Stimulated activated CD4-positive, alpha-beta T cell treated with anti-CD3 and anti-CD28 coated beads, Interleukin-1b, Interleukin-23, amount 100 ng/mL, for 1 hour (primary cell): ENCODE measurements at regions not wholly inside any gene's neighbourhood (a gene's known extent, or its start where the extent isn't known, plus 50 kb on each side); places are given as distances from the start of the nearest gene placed in this dataset.
"Not testable (repeated sequence)": the region's sequence is repeated elsewhere in the genome, so short reads cannot be mapped to it uniquely, and the experiment has no call there.

Experiments
- DNase-seq, 2 donors: peaks; one replicate each; pipeline ENCODE4 v3.0.0-alpha.2; 2020; ENCODE audit warnings: low read depth in 2 of 2

GRCh38 chr13:104571161-104571892 is 1505.1 kb upstream of the SLC10A2 start:
- DNase-seq = no peak

GRCh38 chr13:104567114-104567513 is 1500.9 kb upstream of the SLC10A2 start:
- DNase-seq = no peak

- no peak for DNase-seq
Measured at GRCh38 chr13:104565888-104566287, 1499.7 kb upstream of the SLC10A2 start.

- no peak for DNase-seq
Measured at GRCh38 chr13:104553896-104554295, 1487.7 kb upstream of the SLC10A2 start.

- DNase-seq = no peak
Measured at GRCh38 chr13:104553186-104553585, 1487.0 kb upstream of the SLC10A2 start.

- no peak for DNase-seq
Measured at GRCh38 chr13:104534847-104535246, 1468.6 kb upstream of the SLC10A2 start.

- DNase-seq = no peak
Measured at GRCh38 chr13:104532132-104532531, 1465.9 kb upstream of the SLC10A2 start.

- DNase-seq = no peak
Measured at GRCh38 chr13:104530741-104531140, 1464.5 kb upstream of the SLC10A2 start.

- no peak for DNase-seq
Measured at GRCh38 chr13:104526561-104526960, 1460.3 kb upstream of the SLC10A2 start.

- no peak for DNase-seq
Measured at GRCh38 chr13:104525467-104525866, 1459.2 kb upstream of the SLC10A2 start.

GRCh38 chr13:104522235-104523072 is 1456.2 kb upstream of the SLC10A2 start:
- DNase-seq = no peak

GRCh38 chr13:104510422-104510821 is 1444.2 kb upstream of the SLC10A2 start:
- no peak for DNase-seq

GRCh38 chr13:104493502-104493901 is 1427.3 kb upstream of the SLC10A2 start:
- DNase-seq = not testable (repeated sequence)

GRCh38 chr13:104491916-104492315 is 1425.7 kb upstream of the SLC10A2 start:
- DNase-seq = no peak

- DNase-seq = no peak
Measured at GRCh38 chr13:104487006-104487405, 1420.8 kb upstream of the SLC10A2 start.

GRCh38 chr13:104485571-104485970 is 1419.4 kb upstream of the SLC10A2 start:
- no peak for DNase-seq

- no peak for DNase-seq
Measured at GRCh38 chr13:104483631-104484030, 1417.4 kb upstream of the SLC10A2 start.

- no peak for DNase-seq
Measured at GRCh38 chr13:104477261-104477660, 1411.0 kb upstream of the SLC10A2 start.

GRCh38 chr13:104473936-104474335 is 1407.7 kb upstream of the SLC10A2 start:
- no peak for DNase-seq

GRCh38 chr13:104466016-104466415 is 1399.8 kb upstream of the SLC10A2 start:
- no peak for DNase-seq

GRCh38 chr13:104461049-104461448 is 1394.8 kb upstream of the SLC10A2 start:
- no peak for DNase-seq

GRCh38 chr13:104460554-104460953 is 1394.3 kb upstream of the SLC10A2 start:
- no peak for DNase-seq

GRCh38 chr13:104450006-104450405 is 1383.8 kb upstream of the SLC10A2 start:
- DNase-seq = no peak
